ENCODE measurements at regions not wholly inside any gene's neighbourhood (a gene's known extent, or its start where the extent isn't known, plus 50 kb on each side); places are given as distances from the start of the nearest gene placed in this dataset.
"Not testable (repeated sequence)": the region's sequence is repeated elsewhere in the genome, so short reads cannot be mapped to it uniquely, and the experiment has no call there.

GRCh38 chr10:118445535-118445934 lies 103.4 kb upstream of the FAM204A start:
- H3K36me3 Mint-ChIP-seq (ENCODE audit: low read depth) = no peaks in the 10 kb centered on the region

GRCh38 chr10:118444069-118444468 lies 101.9 kb upstream of the FAM204A start:
- Mint-ChIP-seq H3K9me3 (no peaks in the 10 kb centered on the region), H3K4me3 (no peak overlapping the region), H3K36me3 (ENCODE audit: low read depth) (no peaks in the 10 kb centered on the region), H3K27me3 (peaks cover 27% of the 10 kb centered on the region), H3K4me1 (ENCODE audit: low read depth) (peaks cover 7% of the 10 kb centered on the region), H3K27ac (no peak overlapping the region)
- intact Hi-C loops (cut with micrococcal nuclease) = no loop called here

More at GRCh38 chr10:118445535-118445934, 103.4 kb upstream of the FAM204A start:
- peaks cover 35% of the 10 kb centered on the region for H3K27me3 Mint-ChIP-seq
- H3K4me1 Mint-ChIP-seq (ENCODE audit: low read depth) = no peaks in the 10 kb centered on the region
- no peaks in the 10 kb centered on the region for H3K9me3 Mint-ChIP-seq
- intact Hi-C loops (cut with micrococcal nuclease) = no loop called here
- no peak overlapping the region for H3K4me3 Mint-ChIP-seq
- no peak overlapping the region for H3K27ac Mint-ChIP-seq

- Mint-ChIP-seq H3K36me3 (ENCODE audit: low read depth) (no peaks in the 10 kb centered on the region), H3K27ac (no peak overlapping the region), H3K27me3 (peaks cover 23% of the 10 kb centered on the region), H3K4me3 (no peak overlapping the region), H3K4me1 (ENCODE audit: low read depth) (peaks cover 7% of the 10 kb centered on the region), H3K9me3 (no peaks in the 10 kb centered on the region)
- intact Hi-C loops (cut with micrococcal nuclease) = no loop called here
Observed at GRCh38 chr10:118442032-118442431, 99.9 kb upstream of the FAM204A start.

GRCh38 chr10:118439824-118440223 lies 97.7 kb upstream of the FAM204A start:
- Mint-ChIP-seq H3K4me1 (ENCODE audit: low read depth) (peaks cover 7% of the 10 kb centered on the region), H3K9me3 (no peaks in the 10 kb centered on the region), H3K4me3 (no peak overlapping the region), H3K27me3 (peaks cover 32% of the 10 kb centered on the region), H3K27ac (no peak overlapping the region), H3K36me3 (ENCODE audit: low read depth) (no peaks in the 10 kb centered on the region)
- intact Hi-C loops (cut with micrococcal nuclease) = no loop called here

GRCh38 chr10:118436742-118437141 lies 94.6 kb upstream of the FAM204A start:
- H3K36me3 Mint-ChIP-seq (ENCODE audit: low read depth) = no peaks in the 10 kb centered on the region
- intact Hi-C loops (cut with micrococcal nuclease) = no loop called here
- H3K27ac Mint-ChIP-seq = no peak overlapping the region
- H3K4me1 Mint-ChIP-seq (ENCODE audit: low read depth) = peaks cover 7% of the 10 kb centered on the region
- H3K27me3 Mint-ChIP-seq = peaks cover 28% of the 10 kb centered on the region
- H3K9me3 Mint-ChIP-seq = no peaks in the 10 kb centered on the region
- no peak overlapping the region for H3K4me3 Mint-ChIP-seq

GRCh38 chr10:118430190-118430589 lies 88.1 kb upstream of the FAM204A start:
- Mint-ChIP-seq H3K4me1 (ENCODE audit: low read depth) (no peaks in the 10 kb centered on the region), H3K9me3 (no peaks in the 10 kb centered on the region), H3K27ac (no peak overlapping the region), H3K27me3 (peaks cover 15% of the 10 kb centered on the region), H3K4me3 (no peak overlapping the region), H3K36me3 (ENCODE audit: low read depth) (no peaks in the 10 kb centered on the region)
- intact Hi-C loops (cut with micrococcal nuclease) = no loop called here

- peaks cover 14% of the 10 kb centered on the region for H3K27me3 Mint-ChIP-seq
- no peaks in the 10 kb centered on the region for H3K9me3 Mint-ChIP-seq
- no peaks in the 10 kb centered on the region for H3K36me3 Mint-ChIP-seq (ENCODE audit: low read depth)
- no peak overlapping the region for H3K4me3 Mint-ChIP-seq
- H3K27ac Mint-ChIP-seq = no peak overlapping the region
- intact Hi-C loops (cut with micrococcal nuclease) = no loop called here
- H3K4me1 Mint-ChIP-seq (ENCODE audit: low read depth) = no peaks in the 10 kb centered on the region
Observed at GRCh38 chr10:118423800-118424442, 81.8 kb upstream of the FAM204A start.

- intact Hi-C loops (cut with micrococcal nuclease) = no loop called here
- no peaks in the 10 kb centered on the region for H3K9me3 Mint-ChIP-seq
- no peaks in the 10 kb centered on the region for H3K36me3 Mint-ChIP-seq (ENCODE audit: low read depth)
- no peak overlapping the region for H3K27ac Mint-ChIP-seq
- H3K4me3 Mint-ChIP-seq = no peak overlapping the region
- no peaks in the 10 kb centered on the region for H3K4me1 Mint-ChIP-seq (ENCODE audit: low read depth)
- H3K27me3 Mint-ChIP-seq = peaks cover 14% of the 10 kb centered on the region
Observed at GRCh38 chr10:118422241-118422640, 80.1 kb upstream of the FAM204A start.

GRCh38 chr10:118420049-118420448 lies 77.9 kb upstream of the FAM204A start:
- H3K36me3 Mint-ChIP-seq (ENCODE audit: low read depth); H3K9me3 Mint-ChIP-seq; H3K4me1 Mint-ChIP-seq (ENCODE audit: low read depth); intact Hi-C loops (cut with micrococcal nuclease); H3K27ac Mint-ChIP-seq; H3K4me3 Mint-ChIP-seq: not testable (repeated sequence)
- H3K27me3 Mint-ChIP-seq = peaks cover 10% of the 10 kb centered on the region

- no peak overlapping the region for H3K27ac Mint-ChIP-seq
- H3K4me3 Mint-ChIP-seq = no peak overlapping the region
- H3K9me3 Mint-ChIP-seq = no peaks in the 10 kb centered on the region
- peaks cover 11% of the 10 kb centered on the region for H3K27me3 Mint-ChIP-seq
- intact Hi-C loops (cut with micrococcal nuclease) = no loop called here
- no peaks in the 10 kb centered on the region for H3K4me1 Mint-ChIP-seq (ENCODE audit: low read depth)
- H3K36me3 Mint-ChIP-seq (ENCODE audit: low read depth) = no peaks in the 10 kb centered on the region
Observed at GRCh38 chr10:118412932-118413331, 70.8 kb upstream of the FAM204A start.

GRCh38 chr10:118412132-118412760 lies 70.1 kb upstream of the FAM204A start:
- H3K9me3 Mint-ChIP-seq = no peaks in the 10 kb centered on the region
- no peak overlapping the region for H3K4me3 Mint-ChIP-seq
- H3K27ac Mint-ChIP-seq = no peak overlapping the region
- no peaks in the 10 kb centered on the region for H3K36me3 Mint-ChIP-seq (ENCODE audit: low read depth)
- no peaks in the 10 kb centered on the region for H3K4me1 Mint-ChIP-seq (ENCODE audit: low read depth)
- peaks cover 11% of the 10 kb centered on the region for H3K27me3 Mint-ChIP-seq
- intact Hi-C loops (cut with micrococcal nuclease) = no loop called here

GRCh38 chr10:118409295-118409694 lies 67.2 kb upstream of the FAM204A start:
- Mint-ChIP-seq H3K27ac (no peak overlapping the region), H3K9me3 (no peaks in the 10 kb centered on the region), H3K27me3 (peaks cover 16% of the 10 kb centered on the region), H3K36me3 (ENCODE audit: low read depth) (no peaks in the 10 kb centered on the region), H3K4me1 (ENCODE audit: low read depth) (no peaks in the 10 kb centered on the region), H3K4me3 (no peak overlapping the region)
- intact Hi-C loops (cut with micrococcal nuclease) = no loop called here

- intact Hi-C loops (cut with micrococcal nuclease) = no loop called here
- no peak overlapping the region for H3K27ac Mint-ChIP-seq
- H3K4me3 Mint-ChIP-seq = no peak overlapping the region
- H3K4me1 Mint-ChIP-seq (ENCODE audit: low read depth) = no peaks in the 10 kb centered on the region
- H3K9me3 Mint-ChIP-seq = no peaks in the 10 kb centered on the region
- peaks cover 15% of the 10 kb centered on the region for H3K27me3 Mint-ChIP-seq
- no peaks in the 10 kb centered on the region for H3K36me3 Mint-ChIP-seq (ENCODE audit: low read depth)
Observed at GRCh38 chr10:118408181-118408580, 66.1 kb upstream of the FAM204A start.

- peaks cover 13% of the 10 kb centered on the region for H3K27me3 Mint-ChIP-seq
- H3K4me3 Mint-ChIP-seq = no peak overlapping the region
- H3K27ac Mint-ChIP-seq = no peak overlapping the region
- no peaks in the 10 kb centered on the region for H3K4me1 Mint-ChIP-seq (ENCODE audit: low read depth)
- intact Hi-C loops (cut with micrococcal nuclease) = no loop called here
- no peaks in the 10 kb centered on the region for H3K36me3 Mint-ChIP-seq (ENCODE audit: low read depth)
- no peaks in the 10 kb centered on the region for H3K9me3 Mint-ChIP-seq
Observed at GRCh38 chr10:118407777-118408176, 65.7 kb upstream of the FAM204A start.

GRCh38 chr10:118407026-118407425 lies 64.9 kb upstream of the FAM204A start:
- no peaks in the 10 kb centered on the region for H3K9me3 Mint-ChIP-seq

More at GRCh38 chr10:118407026-118407425, 64.9 kb upstream of the FAM204A start:
- intact Hi-C loops (cut with micrococcal nuclease) = no loop called here
- Mint-ChIP-seq H3K27ac (no peak overlapping the region), H3K4me3 (no peak overlapping the region), H3K4me1 (ENCODE audit: low read depth) (no peaks in the 10 kb centered on the region), H3K36me3 (ENCODE audit: low read depth) (no peaks in the 10 kb centered on the region), H3K27me3 (peaks cover 13% of the 10 kb centered on the region)

Measured in dendritic cell treated with granulocyte-macrophage colony-stimulating factor and Interleukin-4, amounts not matched to agents 40 ng/mL and 50 ng/mL, for 4 days (primary cell).